Astrocyte (in vitro differentiated cells and primary cell): ENCODE measurements at regions not wholly inside any gene's neighbourhood (a gene's known extent, or its start where the extent isn't known, plus 50 kb on each side); places are given as distances from the start of the nearest gene placed in this dataset.

Experiments used
- CTCF ChIP-seq: IDR thresholded peaks from 2 replicates; pipeline ENCODE4 v1.5.1; 2011; ENCODE audit warnings: low read depth, mild to moderate bottlenecking, inconsistent platforms, low read length, moderate library complexity; ENCODE audit not compliant: insufficient read depth
- EZH2 ChIP-seq: IDR thresholded peaks from 2 replicates; pipeline ENCODE4 v1.6.1; 2012; ENCODE audit warnings: mild to moderate bottlenecking, low read length, inconsistent platforms; ENCODE audit not compliant: insufficient read depth

DNA sequence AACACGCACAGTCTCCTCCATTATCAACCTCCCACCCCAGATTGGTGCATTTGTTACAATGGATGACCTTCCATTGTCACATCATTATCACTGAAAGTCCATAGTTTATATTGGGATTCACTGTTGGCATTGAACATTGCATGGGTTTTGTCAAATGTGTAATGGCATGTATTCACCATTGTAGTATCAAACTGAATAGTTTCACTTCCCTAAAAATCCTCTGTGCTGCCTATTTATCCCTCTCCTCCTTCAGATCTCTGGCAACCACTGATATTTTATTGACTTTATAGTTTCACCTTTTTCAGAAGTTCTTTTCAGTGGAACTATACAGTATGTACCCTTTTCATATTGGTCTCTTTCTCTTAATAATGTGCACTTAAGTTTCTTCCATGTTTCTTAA lies 1565.4 kb downstream of the PCDH18 start:
- TF ChIP-seq CTCF (no peak), EZH2 (no peak)
